HEK293 (cell line): ENCODE measurements at regions not wholly inside any gene's neighbourhood (a gene's known extent, or its start where the extent isn't known, plus 50 kb on each side); places are given as distances from the start of the nearest gene placed in this dataset.
A peak's percentile ranks its signal among the peaks of the same experiment; 100 is the strongest.

Experiments used
- ATF2 ChIP-seq: fragments of 450-650 bp; formaldehyde crosslinking; IDR thresholded peaks from 2 replicates; pipeline ENCODE4 v1.5.1; 2016; ENCODE audit warnings: missing biosample characterization, missing genetic modification characterization, low read depth
- EGR2 ChIP-seq: fragments of 450-650 bp; formaldehyde crosslinking; IDR thresholded peaks from 2 replicates; pipeline ENCODE4 v1.5.1; 2016; ENCODE audit warnings: low read depth, missing biosample characterization, missing genetic modification characterization
- GLI4 ChIP-seq: fragments of 450-650 bp; formaldehyde crosslinking; IDR thresholded peaks from 2 replicates; pipeline ENCODE4 v1.5.1; 2016; ENCODE audit warnings: missing biosample characterization, missing genetic modification characterization
- GLIS1 ChIP-seq: fragments of 450-650 bp; formaldehyde crosslinking; IDR thresholded peaks from 2 replicates; pipeline ENCODE4 v1.5.1; 2016; ENCODE audit warnings: missing biosample characterization, missing genetic modification characterization
- KLF16 ChIP-seq: fragments of 450-650 bp; formaldehyde crosslinking; IDR thresholded peaks from 2 replicates; pipeline ENCODE4 v1.5.1; 2017; ENCODE audit warnings: missing biosample characterization, missing genetic modification characterization
- KLF9 ChIP-seq: fragments of 450-650 bp; formaldehyde crosslinking; IDR thresholded peaks from 2 replicates; pipeline ENCODE4 v1.5.1; 2016; ENCODE audit warnings: missing biosample characterization, missing genetic modification characterization, low read depth
- OSR2 ChIP-seq: fragments of 450-650 bp; formaldehyde crosslinking; IDR thresholded peaks from 2 replicates; pipeline ENCODE4 v1.5.1; 2016; ENCODE audit warnings: missing biosample characterization, missing genetic modification characterization
- OVOL3 ChIP-seq: fragments of 450-650 bp; formaldehyde crosslinking; IDR thresholded peaks from 2 replicates; pipeline ENCODE4 v1.5.1; 2016; ENCODE audit warnings: missing biosample characterization, missing genetic modification characterization
- RBAK ChIP-seq: fragments of 450-650 bp; formaldehyde crosslinking; IDR thresholded peaks from 2 replicates; pipeline ENCODE4 v1.5.1; 2016; ENCODE audit warnings: missing biosample characterization, missing genetic modification characterization
- REPIN1 ChIP-seq: fragments of 450-650 bp; formaldehyde crosslinking; IDR thresholded peaks from 2 replicates; pipeline ENCODE4 v1.5.1; 2017; ENCODE audit warnings: missing biosample characterization, missing genetic modification characterization, low read depth
- SETDB1 ChIP-seq: IDR thresholded peaks from one replicate; pipeline ENCODE4 v1.6.1; 2017; ENCODE audit warnings: mild to moderate bottlenecking, low read length, moderate library complexity, mixed read lengths; ENCODE audit not compliant: insufficient read length
- YY1 ChIP-seq: fragments of 450-650 bp; formaldehyde crosslinking; IDR thresholded peaks from 2 replicates; pipeline ENCODE4 v1.5.1; 2018; ENCODE audit warnings: missing biosample characterization, missing genetic modification characterization
- ZEB2 ChIP-seq: fragments of 450-650 bp; formaldehyde crosslinking; IDR thresholded peaks from 2 replicates; pipeline ENCODE4 v1.5.1; 2016; ENCODE audit warnings: missing biosample characterization, missing genetic modification characterization
- ZFHX2 ChIP-seq: fragments of 450-650 bp; formaldehyde crosslinking; conservative IDR thresholded peaks from 2 replicates; pipeline ENCODE4 v1.5.1; 2016; ENCODE audit warnings: missing biosample characterization, missing genetic modification characterization
- ZFP3 ChIP-seq: fragments of 450-650 bp; formaldehyde crosslinking; IDR thresholded peaks from 2 replicates; pipeline ENCODE4 v1.5.1; 2016; ENCODE audit warnings: low read depth, missing biosample characterization, missing genetic modification characterization
- ZIC2 ChIP-seq: fragments of 450-650 bp; formaldehyde crosslinking; IDR thresholded peaks from 2 replicates; pipeline ENCODE4 v1.5.1; 2016; ENCODE audit warnings: missing biosample characterization, missing genetic modification characterization
- ZNF155 ChIP-seq: fragments of 450-650 bp; formaldehyde crosslinking; IDR thresholded peaks from 2 replicates; pipeline ENCODE4 v1.5.1; 2016; ENCODE audit warnings: missing biosample characterization, missing genetic modification characterization
- ZNF239 ChIP-seq: fragments of 450-650 bp; formaldehyde crosslinking; IDR thresholded peaks from 2 replicates; pipeline ENCODE4 v1.5.1; 2016; ENCODE audit warnings: missing biosample characterization, missing genetic modification characterization
- ZNF302 ChIP-seq: fragments of 450-650 bp; formaldehyde crosslinking; IDR thresholded peaks from 2 replicates; pipeline ENCODE4 v1.5.1; 2016; ENCODE audit warnings: missing biosample characterization, missing genetic modification characterization, low read depth
- ZNF391 ChIP-seq: fragments of 450-650 bp; formaldehyde crosslinking; IDR thresholded peaks from 2 replicates; pipeline ENCODE4 v1.5.1; 2016; ENCODE audit warnings: low read depth, missing biosample characterization, missing genetic modification characterization, borderline replicate concordance
- ZNF394 ChIP-seq: fragments of 450-650 bp; formaldehyde crosslinking; IDR thresholded peaks from 2 replicates; pipeline ENCODE4 v1.5.1; 2016; ENCODE audit warnings: missing biosample characterization, missing genetic modification characterization, mild to moderate bottlenecking, moderate library complexity, borderline replicate concordance
- ZNF571 ChIP-seq: fragments of 450-650 bp; formaldehyde crosslinking; IDR thresholded peaks from 2 replicates; pipeline ENCODE4 v1.5.0; 2017; ENCODE audit warnings: missing biosample characterization, missing genetic modification characterization
- ZNF623 ChIP-seq: fragments of 450-650 bp; formaldehyde crosslinking; IDR thresholded peaks from 2 replicates; pipeline ENCODE4 v1.5.1; 2016; ENCODE audit warnings: missing biosample characterization, missing genetic modification characterization
- ZNF654 ChIP-seq: fragments of 450-650 bp; formaldehyde crosslinking; IDR thresholded peaks from 2 replicates; pipeline ENCODE4 v1.5.1; 2016; ENCODE audit warnings: low read depth, missing biosample characterization, missing genetic modification characterization
- ZNF768 ChIP-seq: fragments of 450-650 bp; formaldehyde crosslinking; IDR thresholded peaks from 2 replicates; pipeline ENCODE4 v1.5.1; 2018; ENCODE audit warnings: missing biosample characterization, mild to moderate bottlenecking, missing genetic modification characterization
- ZNF785 ChIP-seq: fragments of 450-650 bp; formaldehyde crosslinking; IDR thresholded peaks from 2 replicates; pipeline ENCODE4 v1.5.1; 2016; ENCODE audit warnings: missing biosample characterization, missing genetic modification characterization
- ZXDB ChIP-seq: fragments of 450-650 bp; formaldehyde crosslinking; IDR thresholded peaks from 2 replicates; pipeline ENCODE4 v1.5.1; 2016; ENCODE audit warnings: missing biosample characterization, missing genetic modification characterization
- TF ChIP-seq, protein P1 (sequence below): fragments of 450-650 bp; formaldehyde crosslinking; IDR thresholded peaks from 2 replicates; pipeline ENCODE4 v1.5.1; 2017; ENCODE audit warnings: missing biosample characterization, missing genetic modification characterization
- TF ChIP-seq, protein P2 (sequence below): fragments of 450-650 bp; formaldehyde crosslinking; IDR thresholded peaks from 2 replicates; pipeline ENCODE4 v1.5.1; 2016; ENCODE audit warnings: missing biosample characterization, missing genetic modification characterization
- TF ChIP-seq, protein P3 (sequence below): fragments of 450-650 bp; formaldehyde crosslinking; IDR thresholded peaks from 2 replicates; pipeline ENCODE4 v1.5.1; 2016; ENCODE audit warnings: missing biosample characterization, missing genetic modification characterization
- TF ChIP-seq, protein P4 (sequence below): fragments of 450-650 bp; formaldehyde crosslinking; IDR thresholded peaks from 2 replicates; pipeline ENCODE4 v1.5.1; 2016; ENCODE audit warnings: missing biosample characterization, missing genetic modification characterization

- TF ChIP-seq ATF2 (tag by site-specific recombination) (peak; percentile 72), ZNF768 (tag by site-specific recombination) (0 out of 2 replicates have a peak, but pooled peaks have one; percentile 19), EGR2 (tag by site-specific recombination) (peak; percentile 65), ZFP3 (no peak), ZNF391 (tag by site-specific recombination) (no peak), ZIC2 (no peak), ZNF654 (tag by site-specific recombination) (no peak), GLIS1 (tag by site-specific recombination) (no peak), ZNF571 (no peak), ZNF239 (no peak), RBAK (tag by site-specific recombination) (no peak), KLF9 (peak; percentile 68), ZNF302 (no peak), SETDB1 (no peak), ZNF155 (no peak), ZNF785 (tag by site-specific recombination) (peak; percentile 51; the same call in 1 of the 2 replicates), YY1 (tag by site-specific recombination) (0 out of 2 replicates have a peak, but pooled peaks have one; percentile 60), ZFHX2 (tag by site-specific recombination) (peak; percentile 64), OVOL3 (0 out of 2 replicates have a peak, but pooled peaks have one; percentile 17), OSR2 (tag by site-specific recombination) (no peak), REPIN1 (tag by site-specific recombination) (no peak), ZNF623 (tag by site-specific recombination) (no peak), ZXDB (tag by site-specific recombination) (peak; percentile 13), KLF16 (tag by site-specific recombination) (peak; percentile 70; the same call in 1 of the 2 replicates), ZNF394 (tag by site-specific recombination) (0 out of 2 replicates have a peak, but pooled peaks have one; percentile 20), GLI4 (tag by site-specific recombination) (peak; percentile 36; the same call in 1 of the 2 replicates), ZEB2 (tag by site-specific recombination) (no peak)
- TF ChIP-seq, protein P1, sequence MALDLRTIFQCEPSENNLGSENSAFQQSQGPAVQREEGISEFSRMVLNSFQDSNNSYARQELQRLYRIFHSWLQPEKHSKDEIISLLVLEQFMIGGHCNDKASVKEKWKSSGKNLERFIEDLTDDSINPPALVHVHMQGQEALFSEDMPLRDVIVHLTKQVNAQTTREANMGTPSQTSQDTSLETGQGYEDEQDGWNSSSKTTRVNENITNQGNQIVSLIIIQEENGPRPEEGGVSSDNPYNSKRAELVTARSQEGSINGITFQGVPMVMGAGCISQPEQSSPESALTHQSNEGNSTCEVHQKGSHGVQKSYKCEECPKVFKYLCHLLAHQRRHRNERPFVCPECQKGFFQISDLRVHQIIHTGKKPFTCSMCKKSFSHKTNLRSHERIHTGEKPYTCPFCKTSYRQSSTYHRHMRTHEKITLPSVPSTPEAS (tag by site-specific recombination): 0 out of 2 replicates have a peak, but pooled peaks have one; percentile 48
- TF ChIP-seq, protein P2, sequence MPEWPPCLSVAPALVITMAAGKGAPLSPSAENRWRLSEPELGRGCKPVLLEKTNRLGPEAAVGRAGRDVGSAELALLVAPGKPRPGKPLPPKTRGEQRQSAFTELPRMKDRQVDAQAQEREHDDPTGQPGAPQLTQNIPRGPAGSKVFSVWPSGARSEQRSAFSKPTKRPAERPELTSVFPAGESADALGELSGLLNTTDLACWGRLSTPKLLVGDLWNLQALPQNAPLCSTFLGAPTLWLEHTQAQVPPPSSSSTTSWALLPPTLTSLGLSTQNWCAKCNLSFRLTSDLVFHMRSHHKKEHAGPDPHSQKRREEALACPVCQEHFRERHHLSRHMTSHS: no peak
- TF ChIP-seq, protein P3, sequence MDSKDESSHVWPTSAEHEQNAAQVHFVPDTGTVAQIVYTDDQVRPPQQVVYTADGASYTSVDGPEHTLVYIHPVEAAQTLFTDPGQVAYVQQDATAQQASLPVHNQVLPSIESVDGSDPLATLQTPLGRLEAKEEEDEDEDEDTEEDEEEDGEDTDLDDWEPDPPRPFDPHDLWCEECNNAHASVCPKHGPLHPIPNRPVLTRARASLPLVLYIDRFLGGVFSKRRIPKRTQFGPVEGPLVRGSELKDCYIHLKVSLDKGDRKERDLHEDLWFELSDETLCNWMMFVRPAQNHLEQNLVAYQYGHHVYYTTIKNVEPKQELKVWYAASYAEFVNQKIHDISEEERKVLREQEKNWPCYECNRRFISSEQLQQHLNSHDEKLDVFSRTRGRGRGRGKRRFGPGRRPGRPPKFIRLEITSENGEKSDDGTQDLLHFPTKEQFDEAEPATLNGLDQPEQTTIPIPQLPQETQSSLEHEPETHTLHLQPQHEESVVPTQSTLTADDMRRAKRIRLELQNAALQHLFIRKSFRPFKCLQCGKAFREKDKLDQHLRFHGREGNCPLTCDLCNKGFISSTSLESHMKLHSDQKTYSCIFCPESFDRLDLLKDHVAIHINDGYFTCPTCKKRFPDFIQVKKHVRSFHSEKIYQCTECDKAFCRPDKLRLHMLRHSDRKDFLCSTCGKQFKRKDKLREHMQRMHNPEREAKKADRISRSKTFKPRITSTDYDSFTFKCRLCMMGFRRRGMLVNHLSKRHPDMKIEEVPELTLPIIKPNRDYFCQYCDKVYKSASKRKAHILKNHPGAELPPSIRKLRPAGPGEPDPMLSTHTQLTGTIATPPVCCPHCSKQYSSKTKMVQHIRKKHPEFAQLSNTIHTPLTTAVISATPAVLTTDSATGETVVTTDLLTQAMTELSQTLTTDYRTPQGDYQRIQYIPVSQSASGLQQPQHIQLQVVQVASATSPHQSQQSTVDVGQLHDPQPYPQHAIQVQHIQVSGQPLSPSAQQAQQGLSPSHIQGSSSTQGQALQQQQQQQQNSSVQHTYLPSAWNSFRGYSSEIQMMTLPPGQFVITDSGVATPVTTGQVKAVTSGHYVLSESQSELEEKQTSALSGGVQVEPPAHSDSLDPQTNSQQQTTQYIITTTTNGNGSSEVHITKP (tag by site-specific recombination): peak; percentile 1
- TF ChIP-seq, protein P4, sequence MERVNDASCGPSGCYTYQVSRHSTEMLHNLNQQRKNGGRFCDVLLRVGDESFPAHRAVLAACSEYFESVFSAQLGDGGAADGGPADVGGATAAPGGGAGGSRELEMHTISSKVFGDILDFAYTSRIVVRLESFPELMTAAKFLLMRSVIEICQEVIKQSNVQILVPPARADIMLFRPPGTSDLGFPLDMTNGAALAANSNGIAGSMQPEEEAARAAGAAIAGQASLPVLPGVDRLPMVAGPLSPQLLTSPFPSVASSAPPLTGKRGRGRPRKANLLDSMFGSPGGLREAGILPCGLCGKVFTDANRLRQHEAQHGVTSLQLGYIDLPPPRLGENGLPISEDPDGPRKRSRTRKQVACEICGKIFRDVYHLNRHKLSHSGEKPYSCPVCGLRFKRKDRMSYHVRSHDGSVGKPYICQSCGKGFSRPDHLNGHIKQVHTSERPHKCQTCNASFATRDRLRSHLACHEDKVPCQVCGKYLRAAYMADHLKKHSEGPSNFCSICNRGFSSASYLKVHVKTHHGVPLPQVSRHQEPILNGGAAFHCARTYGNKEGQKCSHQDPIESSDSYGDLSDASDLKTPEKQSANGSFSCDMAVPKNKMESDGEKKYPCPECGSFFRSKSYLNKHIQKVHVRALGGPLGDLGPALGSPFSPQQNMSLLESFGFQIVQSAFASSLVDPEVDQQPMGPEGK (tag by site-specific recombination): peak; percentile 34; the same call in 1 of the 2 replicates
These were observed 90.0 kb upstream of the ARID1B start (continued) for GRCh38 chr6:156686995-156687788.
